Naive thymus-derived CD4-positive, alpha-beta T cell (primary cell): ENCODE measurements at regions not wholly inside any gene's neighbourhood (a gene's known extent, or its start where the extent isn't known, plus 50 kb on each side); places are given as distances from the start of the nearest gene placed in this dataset.

ENCODE experiments used
- ATAC-seq: fragments of 150-1000 bp; cut with Tn5 transposase; 2 replicates; pipeline ENCODE4 v1.10.0; 2021; ENCODE audit warnings: mild to moderate bottlenecking, moderate library complexity
- CTCF ChIA-PET: fragments of 350-600 bp; sonication (Branson Sonifier 250); formaldehyde crosslinking; loops from one replicate; lab custom pipeline; 2021; ENCODE audit warnings: antibody characterized with exemption; lab: Charles Lee
- POLR2A ChIA-PET: fragments of 350-600 bp; sonication (Branson Sonifier 250); formaldehyde crosslinking; loops from one replicate; lab custom pipeline; 2021; ENCODE audit warnings: antibody characterized with exemption, inconsistent platforms; lab: Charles Lee
- DNase-seq, 9 donors: peaks; one replicate each; pipeline versions ENCODE4 v3.0.0 to v3.0.0-alpha.2; 2020 to 2022; ENCODE audit warnings: mixed read lengths in 1 of 9
- H3K27ac ChIP-seq: one replicate; pipeline ENCODE4 v1.7.0; 2013; ENCODE audit warnings: mild to moderate bottlenecking, low read depth, low read length, moderate library complexity
- H3K27me3 ChIP-seq, 2 donors: one replicate each; pipeline ENCODE4 v1.7.0; 2013; ENCODE audit warnings: low read length in 2 of 2, mild to moderate bottlenecking in 2 of 2, moderate library complexity in 2 of 2; ENCODE audit not compliant: control insufficient read depth in 2 of 2, insufficient read depth in 2 of 2
- H3K36me3 ChIP-seq, 3 experiments: 1 replicate in 2 of 3; 2 replicates in 1 of 3; pipeline ENCODE4 v1.7.0; 2013; ENCODE audit warnings: low read length in 3 of 3, mild to moderate bottlenecking in 3 of 3, moderate library complexity in 1 of 3; ENCODE audit not compliant: insufficient read depth in 3 of 3, control insufficient read depth in 2 of 3
- H3K4me1 ChIP-seq, 2 donors: one replicate each; pipeline ENCODE4 v1.7.0; 2013; ENCODE audit warnings: low read length in 2 of 2, mild to moderate bottlenecking in 2 of 2, moderate library complexity in 1 of 2; ENCODE audit not compliant: control insufficient read depth in 2 of 2, insufficient read depth in 2 of 2
- H3K4me3 ChIP-seq: 2 replicates; pipeline ENCODE4 v1.7.0; 2013; ENCODE audit warnings: mild to moderate bottlenecking, low read length
- H3K9me3 ChIP-seq, 3 experiments: 1 replicate in 2 of 3; 2 replicates in 1 of 3; pipeline ENCODE4 v1.7.0; 2013; ENCODE audit warnings: low read length in 3 of 3; ENCODE audit not compliant: control insufficient read depth in 2 of 3
- H3K27ac Mint-ChIP-seq, 9 donors: one replicate each; pipeline ENCODE4 v1.8.0; 2020 to 2022; ENCODE audit warnings: mixed read lengths in 9 of 9, mild to moderate bottlenecking in 8 of 9, moderate library complexity in 5 of 9, inconsistent platforms in 2 of 9
- H3K27me3 Mint-ChIP-seq, 5 donors: one replicate each; pipeline ENCODE4 v1.8.0; 2021 to 2022; ENCODE audit warnings: mixed read lengths in 5 of 5, mild to moderate bottlenecking in 1 of 5
- H3K36me3 Mint-ChIP-seq, 5 donors: one replicate each; pipeline ENCODE4 v1.8.0; 2020 to 2022; ENCODE audit warnings: mixed read lengths in 5 of 5, mild to moderate bottlenecking in 3 of 5, inconsistent platforms in 1 of 5
- H3K4me1 Mint-ChIP-seq, 7 donors: one replicate each; pipeline ENCODE4 v1.8.0; 2020 to 2022; ENCODE audit warnings: mixed read lengths in 7 of 7, mild to moderate bottlenecking in 3 of 7, inconsistent platforms in 1 of 7
- H3K4me3 Mint-ChIP-seq, 10 donors: one replicate each; pipeline ENCODE4 v1.8.0; 2020 to 2022; ENCODE audit warnings: mild to moderate bottlenecking in 10 of 10, mixed read lengths in 10 of 10, moderate library complexity in 6 of 10, inconsistent platforms in 2 of 10
- H3K9me3 Mint-ChIP-seq, 11 donors: one replicate each; pipeline ENCODE4 v1.8.0; 2020 to 2022; ENCODE audit warnings: mixed read lengths in 11 of 11, mild to moderate bottlenecking in 4 of 11, inconsistent platforms in 1 of 11, moderate library complexity in 1 of 11
- intact Hi-C, 2 donors: fragments of 100-400 bp; cut with micrococcal nuclease; formaldehyde crosslinking; loops; one replicate each; pipeline ENCODE4 v1.15.1; 2023

DNA sequence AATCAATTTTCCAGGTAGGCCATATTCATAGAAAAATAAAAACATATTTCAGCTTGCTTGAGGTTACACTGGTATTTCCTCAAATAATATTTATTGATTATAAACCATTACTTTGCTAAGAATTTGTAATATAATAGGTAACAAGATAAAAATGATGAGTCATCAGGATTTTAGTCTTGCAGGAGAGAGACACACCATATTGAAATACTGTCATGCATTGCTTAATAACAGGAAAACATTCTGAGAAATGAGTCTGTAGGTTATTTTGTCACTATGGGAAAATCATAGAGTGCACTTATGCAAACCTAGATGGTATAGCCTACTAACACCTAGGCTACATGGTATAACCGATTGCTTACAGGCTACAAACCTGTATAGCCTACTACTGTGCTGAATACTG, 990.5 kb downstream of the OTOL1 start:
- intact Hi-C loops = no loop called here
- CTCF ChIA-PET = no interaction called here

DNA sequence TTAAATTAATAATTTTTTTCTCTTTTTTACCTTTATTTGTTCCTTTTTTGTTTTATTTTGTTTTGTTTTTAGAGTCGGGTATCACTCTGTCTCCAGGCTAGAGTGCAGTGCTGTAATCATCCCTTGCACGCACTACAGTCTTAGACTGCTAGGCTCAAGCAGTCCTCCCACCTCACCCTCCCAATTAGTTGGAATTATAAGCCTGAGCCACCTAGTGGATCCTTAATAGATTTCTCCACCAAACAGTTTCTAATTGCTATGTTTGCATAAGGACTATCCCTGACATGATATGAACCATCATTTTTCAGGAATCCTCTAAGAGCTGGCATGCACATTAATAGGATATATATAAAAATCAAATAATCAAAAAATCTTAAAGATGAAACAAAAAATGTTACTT, 993.2 kb downstream of the OTOL1 start:
- H3K9me3 Mint-ChIP-seq = peaks cover 0 to 21% (median 4%) of the 10 kb centered on the region in 11 donors
- no peaks in the 10 kb centered on the region for H3K4me1 ChIP-seq
- no peak for ATAC-seq
- no peaks in the 10 kb centered on the region for H3K27me3 Mint-ChIP-seq
- H3K27me3 ChIP-seq = no peaks in the 10 kb centered on the region
- intact Hi-C loops = no loop called here
- CTCF ChIA-PET = no interaction called here
- no peaks in the 10 kb centered on the region for H3K36me3 Mint-ChIP-seq
- no peak for DNase-seq
- H3K36me3 ChIP-seq = no peaks in the 10 kb centered on the region
- POLR2A ChIA-PET = no interaction called here
- H3K4me1 Mint-ChIP-seq = no peaks in the 10 kb centered on the region
- no peaks in the 10 kb centered on the region for H3K9me3 ChIP-seq
- H3K27ac ChIP-seq = no peak overlapping the region
- H3K4me3 Mint-ChIP-seq = no peak overlapping the region
- H3K4me3 ChIP-seq = no peak overlapping the region
- no peak overlapping the region for H3K27ac Mint-ChIP-seq

More for the DNA sequence above, 990.5 kb downstream of the OTOL1 start:
- no peaks in the 10 kb centered on the region for H3K36me3 Mint-ChIP-seq
- H3K27ac Mint-ChIP-seq = no peak overlapping the region
- ATAC-seq = no peak
- POLR2A ChIA-PET = no interaction called here
- no peaks in the 10 kb centered on the region for H3K27me3 Mint-ChIP-seq
- H3K4me1 Mint-ChIP-seq = no peaks in the 10 kb centered on the region
- H3K4me3 Mint-ChIP-seq = no peak overlapping the region
- no peak overlapping the region for H3K4me3 ChIP-seq
- no peaks in the 10 kb centered on the region for H3K4me1 ChIP-seq
- no peaks in the 10 kb centered on the region for H3K27me3 ChIP-seq
- H3K27ac ChIP-seq = no peak overlapping the region
- H3K9me3 ChIP-seq = peaks cover 0 to 4% (median 0%) of the 10 kb centered on the region in 3 experiments
- H3K9me3 Mint-ChIP-seq = peaks cover 0 to 22% (median 5%) of the 10 kb centered on the region in 11 donors
- no peaks in the 10 kb centered on the region for H3K36me3 ChIP-seq
- DNase-seq = no peak

DNA sequence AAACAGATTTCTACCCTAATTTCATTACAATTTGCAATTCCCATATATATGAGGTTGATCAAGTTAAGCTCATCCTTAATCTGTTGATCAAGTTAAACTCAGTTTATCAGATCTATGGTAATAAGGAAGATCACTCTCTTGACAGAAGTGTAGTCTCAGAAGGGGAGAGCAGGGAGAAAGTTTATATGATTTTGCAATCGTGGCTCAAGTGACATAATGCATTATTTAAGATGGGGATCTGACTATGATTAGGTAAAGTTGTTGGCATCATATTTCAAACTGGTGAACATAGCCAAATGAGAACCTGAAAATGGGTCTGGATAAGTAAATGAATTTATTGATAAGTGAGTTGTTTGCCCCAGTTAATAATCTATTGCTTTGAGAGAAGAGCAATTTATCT, 995.3 kb downstream of the OTOL1 start:
- CTCF ChIA-PET = no interaction called here
- POLR2A ChIA-PET = no interaction called here
- ATAC-seq = no peak
- Mint-ChIP-seq H3K4me1 (no peaks in the 10 kb centered on the region), H3K9me3 (peaks cover 0 to 24% (median 5%) of the 10 kb centered on the region in 11 donors), H3K27ac (no peak overlapping the region), H3K27me3 (no peaks in the 10 kb centered on the region), H3K4me3 (no peak overlapping the region), H3K36me3 (no peaks in the 10 kb centered on the region)
- no peaks in the 10 kb centered on the region for H3K4me1 ChIP-seq
- no peak overlapping the region for H3K4me3 ChIP-seq
- no peaks in the 10 kb centered on the region for H3K27me3 ChIP-seq
- H3K27ac ChIP-seq = no peak overlapping the region
- intact Hi-C loops = no loop called here
- no peaks in the 10 kb centered on the region for H3K36me3 ChIP-seq
- no peaks in the 10 kb centered on the region for H3K9me3 ChIP-seq
- no peak for DNase-seq

- H3K27ac ChIP-seq = no peak overlapping the region
- H3K4me3 Mint-ChIP-seq = no peak overlapping the region
- no peak for ATAC-seq
- no peaks in the 10 kb centered on the region for H3K36me3 Mint-ChIP-seq
- H3K27me3 Mint-ChIP-seq = no peaks in the 10 kb centered on the region
- CTCF ChIA-PET = no interaction called here
- no peak overlapping the region for H3K4me3 ChIP-seq
- intact Hi-C loops = no loop called here
- POLR2A ChIA-PET = no interaction called here
- no peaks in the 10 kb centered on the region for H3K4me1 ChIP-seq
- H3K27me3 ChIP-seq = no peaks in the 10 kb centered on the region
- peaks cover 0 to 23% (median 5%) of the 10 kb centered on the region in 11 donors for H3K9me3 Mint-ChIP-seq
- no peak overlapping the region for H3K27ac Mint-ChIP-seq
- no peaks in the 10 kb centered on the region for H3K36me3 ChIP-seq
- H3K9me3 ChIP-seq = no peaks in the 10 kb centered on the region
- DNase-seq = no peak
- no peaks in the 10 kb centered on the region for H3K4me1 Mint-ChIP-seq
Measured at GRCh38 chr3:162492446-162493081, 996.0 kb downstream of the OTOL1 start.

DNA sequence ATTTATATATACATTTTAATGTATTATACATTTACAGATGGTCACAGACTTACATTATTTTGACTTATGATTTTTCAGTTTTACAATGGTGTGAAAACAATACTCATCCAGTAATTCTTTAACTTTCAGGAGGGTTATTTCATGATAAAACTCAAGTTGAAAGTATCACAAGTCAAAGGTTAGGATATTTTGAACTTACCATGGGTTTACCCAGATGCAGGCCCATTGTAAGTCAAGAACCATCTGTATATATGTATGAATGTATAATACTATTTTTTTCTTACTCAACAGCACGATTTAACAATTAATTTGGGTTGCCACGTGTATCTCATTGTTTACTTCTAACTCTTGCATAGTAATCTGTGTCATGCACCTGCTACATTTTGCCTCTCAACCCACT, 1002.0 kb downstream of the OTOL1 start:
- peaks cover 0 to 24% (median 5%) of the 10 kb centered on the region in 11 donors for H3K9me3 Mint-ChIP-seq

DNA sequence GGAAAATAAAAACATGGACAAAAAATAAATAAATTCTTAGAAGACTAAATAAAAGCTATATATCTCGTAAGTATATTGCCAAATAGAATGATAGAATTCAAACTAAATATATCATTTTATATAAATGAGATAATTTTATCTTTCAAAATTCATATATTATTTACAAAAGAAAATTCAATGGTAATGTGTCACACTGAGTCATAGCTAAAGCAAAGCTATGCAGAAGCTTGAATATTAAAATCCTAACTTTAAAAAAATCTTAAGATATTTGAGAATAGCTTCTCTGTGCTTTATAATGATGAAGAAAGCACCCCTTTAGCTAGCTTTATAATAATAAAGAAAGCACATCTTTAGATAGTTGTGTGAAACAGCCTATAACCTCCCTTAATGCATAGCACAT, 1010.8 kb downstream of the OTOL1 start:
- POLR2A ChIA-PET = no interaction called here
- no peak for ATAC-seq

More for the DNA sequence above, 1002.0 kb downstream of the OTOL1 start:
- no peaks in the 10 kb centered on the region for H3K9me3 ChIP-seq
- H3K36me3 ChIP-seq = no peaks in the 10 kb centered on the region
- H3K4me3 ChIP-seq = no peak overlapping the region
- no peak overlapping the region for H3K27ac ChIP-seq
- no peaks in the 10 kb centered on the region for H3K27me3 ChIP-seq
- Mint-ChIP-seq H3K27ac (no peak overlapping the region), H3K4me1 (no peaks in the 10 kb centered on the region), H3K4me3 (no peak overlapping the region), H3K36me3 (no peaks in the 10 kb centered on the region), H3K27me3 (no peaks in the 10 kb centered on the region)
- POLR2A ChIA-PET = no interaction called here
- no peak for DNase-seq
- no peaks in the 10 kb centered on the region for H3K4me1 ChIP-seq
- ATAC-seq = no peak
- CTCF ChIA-PET = no interaction called here
- intact Hi-C loops = no loop called here

GRCh38 chr3:162512488-162512887, 1015.9 kb downstream of the OTOL1 start:
- POLR2A ChIA-PET = no interaction called here

More for the DNA sequence above, 1010.8 kb downstream of the OTOL1 start:
- Mint-ChIP-seq H3K9me3 (peaks cover 0 to 14% (median 4%) of the 10 kb centered on the region in 11 donors), H3K36me3 (no peaks in the 10 kb centered on the region), H3K27ac (no peak overlapping the region), H3K27me3 (no peaks in the 10 kb centered on the region), H3K4me3 (no peak overlapping the region), H3K4me1 (no peaks in the 10 kb centered on the region)
- H3K36me3 ChIP-seq = no peaks in the 10 kb centered on the region
- intact Hi-C loops = no loop called here
- no peaks in the 10 kb centered on the region for H3K4me1 ChIP-seq
- peaks cover 0 to 3% (median 0%) of the 10 kb centered on the region in 3 experiments for H3K9me3 ChIP-seq
- no peak overlapping the region for H3K4me3 ChIP-seq
- no peaks in the 10 kb centered on the region for H3K27me3 ChIP-seq
- CTCF ChIA-PET = no interaction called here
- no peak overlapping the region for H3K27ac ChIP-seq
- DNase-seq = no peak

More at GRCh38 chr3:162512488-162512887, 1015.9 kb downstream of the OTOL1 start:
- intact Hi-C loops = no loop called here
- H3K9me3 Mint-ChIP-seq = peaks cover 0 to 17% (median 5%) of the 10 kb centered on the region in 11 donors
- CTCF ChIA-PET = no interaction called here
- H3K36me3 Mint-ChIP-seq = no peaks in the 10 kb centered on the region
- no peaks in the 10 kb centered on the region for H3K4me1 Mint-ChIP-seq
- no peak overlapping the region for H3K4me3 Mint-ChIP-seq
- H3K4me3 ChIP-seq = no peak overlapping the region
- ATAC-seq (no peak), DNase-seq (no peak)
- no peaks in the 10 kb centered on the region for H3K4me1 ChIP-seq
- H3K27ac ChIP-seq = no peak overlapping the region
- H3K36me3 ChIP-seq = no peaks in the 10 kb centered on the region
- H3K27me3 ChIP-seq = no peaks in the 10 kb centered on the region
- peaks cover 0 to 3% (median 0%) of the 10 kb centered on the region in 3 experiments for H3K9me3 ChIP-seq
- H3K27ac Mint-ChIP-seq = no peak overlapping the region
- no peaks in the 10 kb centered on the region for H3K27me3 Mint-ChIP-seq
